ENCODE measurements at regions not wholly inside any gene's neighbourhood (a gene's known extent, or its start where the extent isn't known, plus 50 kb on each side); places are given as distances from the start of the nearest gene placed in this dataset.

GRCh38 chr5:8053270-8053669, 184.3 kb downstream of the MTRR start:
- DNase-seq (ENCODE audit: low read depth) = no peak
- no peak for TF ChIP-seq MYC (IDR thresholded peaks at IDR 0.05; ENCODE audit: low read depth, low read length)
- no peak for TF ChIP-seq CTCF (IDR thresholded peaks at IDR 0.05; ENCODE audit: low read depth, low read length)
- no peak for TF ChIP-seq MAX (IDR thresholded peaks at IDR 0.05; ENCODE audit: low read depth, low read length)
- TF ChIP-seq POLR2A (IDR thresholded peaks at IDR 0.05; ENCODE audit: extremely low read depth, insufficient read length) = no peak
- H3K4me3 ChIP-seq (ENCODE audit: low read depth, low read length) = no peak overlapping the region

- no peak for DNase-seq (ENCODE audit: low read depth)
- H3K4me3 ChIP-seq (ENCODE audit: low read depth, low read length) = no peak overlapping the region
- TF ChIP-seq MAX (IDR thresholded peaks at IDR 0.05; ENCODE audit: low read depth, low read length) (no peak), MYC (IDR thresholded peaks at IDR 0.05; ENCODE audit: low read depth, low read length) (no peak), CTCF (IDR thresholded peaks at IDR 0.05; ENCODE audit: low read depth, low read length) (no peak), POLR2A (IDR thresholded peaks at IDR 0.05; ENCODE audit: extremely low read depth, insufficient read length) (no peak)
Observed at GRCh38 chr5:8057769-8058168, 188.8 kb downstream of the MTRR start.

- TF ChIP-seq CTCF (IDR thresholded peaks at IDR 0.05; ENCODE audit: low read depth, low read length) (no peak), MAX (IDR thresholded peaks at IDR 0.05; ENCODE audit: low read depth, low read length) (no peak), POLR2A (IDR thresholded peaks at IDR 0.05; ENCODE audit: extremely low read depth, insufficient read length) (no peak), MYC (IDR thresholded peaks at IDR 0.05; ENCODE audit: low read depth, low read length) (no peak)
- H3K4me3 ChIP-seq (ENCODE audit: low read depth, low read length) = no peak overlapping the region
- no peak for DNase-seq (ENCODE audit: low read depth)
Observed at GRCh38 chr5:8058616-8059190, 189.8 kb downstream of the MTRR start.

- DNase-seq (ENCODE audit: low read depth) = peak; percentile 18
- no peak overlapping the region for H3K4me3 ChIP-seq (ENCODE audit: low read depth, low read length)
- no peak for TF ChIP-seq POLR2A (IDR thresholded peaks at IDR 0.05; ENCODE audit: extremely low read depth, insufficient read length)
Observed at GRCh38 chr5:8059337-8059736, 190.4 kb downstream of the MTRR start.

GRCh38 chr5:8060235-8060952, 191.4 kb downstream of the MTRR start:
- no peak overlapping the region for H3K4me3 ChIP-seq (ENCODE audit: low read depth, low read length)
- no peak for TF ChIP-seq POLR2A (IDR thresholded peaks at IDR 0.05; ENCODE audit: extremely low read depth, insufficient read length)
- TF ChIP-seq MYC (IDR thresholded peaks at IDR 0.05; ENCODE audit: low read depth, low read length) = no peak
- no peak for TF ChIP-seq MAX (IDR thresholded peaks at IDR 0.05; ENCODE audit: low read depth, low read length)
- no peak for TF ChIP-seq CTCF (IDR thresholded peaks at IDR 0.05; ENCODE audit: low read depth, low read length)
- DNase-seq (ENCODE audit: low read depth) = no peak

GRCh38 chr5:8060953-8061429, 192.0 kb downstream of the MTRR start:
- no peak for DNase-seq (ENCODE audit: low read depth)
- no peak overlapping the region for H3K4me3 ChIP-seq (ENCODE audit: low read depth, low read length)

More at GRCh38 chr5:8060953-8061429, 192.0 kb downstream of the MTRR start:
- TF ChIP-seq MAX (IDR thresholded peaks at IDR 0.05; ENCODE audit: low read depth, low read length) (no peak), MYC (IDR thresholded peaks at IDR 0.05; ENCODE audit: low read depth, low read length) (no peak), POLR2A (IDR thresholded peaks at IDR 0.05; ENCODE audit: extremely low read depth, insufficient read length) (no peak), CTCF (IDR thresholded peaks at IDR 0.05; ENCODE audit: low read depth, low read length) (no peak)
